ENCODE measurements at regions not wholly inside any gene's neighbourhood (a gene's known extent, or its start where the extent isn't known, plus 50 kb on each side); places are given as distances from the start of the nearest gene placed in this dataset.

GRCh38 chr5:156121882-156122281 is 205.1 kb upstream of the SGCD start:
- TF ChIP-seq CTCF (IDR thresholded peaks at IDR 0.05), result no peak
- TF ChIP-seq, protein P1, sequence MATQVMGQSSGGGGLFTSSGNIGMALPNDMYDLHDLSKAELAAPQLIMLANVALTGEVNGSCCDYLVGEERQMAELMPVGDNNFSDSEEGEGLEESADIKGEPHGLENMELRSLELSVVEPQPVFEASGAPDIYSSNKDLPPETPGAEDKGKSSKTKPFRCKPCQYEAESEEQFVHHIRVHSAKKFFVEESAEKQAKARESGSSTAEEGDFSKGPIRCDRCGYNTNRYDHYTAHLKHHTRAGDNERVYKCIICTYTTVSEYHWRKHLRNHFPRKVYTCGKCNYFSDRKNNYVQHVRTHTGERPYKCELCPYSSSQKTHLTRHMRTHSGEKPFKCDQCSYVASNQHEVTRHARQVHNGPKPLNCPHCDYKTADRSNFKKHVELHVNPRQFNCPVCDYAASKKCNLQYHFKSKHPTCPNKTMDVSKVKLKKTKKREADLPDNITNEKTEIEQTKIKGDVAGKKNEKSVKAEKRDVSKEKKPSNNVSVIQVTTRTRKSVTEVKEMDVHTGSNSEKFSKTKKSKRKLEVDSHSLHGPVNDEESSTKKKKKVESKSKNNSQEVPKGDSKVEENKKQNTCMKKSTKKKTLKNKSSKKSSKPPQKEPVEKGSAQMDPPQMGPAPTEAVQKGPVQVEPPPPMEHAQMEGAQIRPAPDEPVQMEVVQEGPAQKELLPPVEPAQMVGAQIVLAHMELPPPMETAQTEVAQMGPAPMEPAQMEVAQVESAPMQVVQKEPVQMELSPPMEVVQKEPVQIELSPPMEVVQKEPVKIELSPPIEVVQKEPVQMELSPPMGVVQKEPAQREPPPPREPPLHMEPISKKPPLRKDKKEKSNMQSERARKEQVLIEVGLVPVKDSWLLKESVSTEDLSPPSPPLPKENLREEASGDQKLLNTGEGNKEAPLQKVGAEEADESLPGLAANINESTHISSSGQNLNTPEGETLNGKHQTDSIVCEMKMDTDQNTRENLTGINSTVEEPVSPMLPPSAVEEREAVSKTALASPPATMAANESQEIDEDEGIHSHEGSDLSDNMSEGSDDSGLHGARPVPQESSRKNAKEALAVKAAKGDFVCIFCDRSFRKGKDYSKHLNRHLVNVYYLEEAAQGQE (IDR thresholded peaks at IDR 0.05; ENCODE audit: insufficient read depth in 1 of 2, low read depth in 2 of 2, low read length in 1 of 2), result no peak
